BLaER1 treated with 17β-estradiol and CSF1 and Interleukin-3, amounts not matched to agents 10 nM and 100 nM (cell line): ENCODE measurements at regions not wholly inside any gene's neighbourhood (a gene's known extent, or its start where the extent isn't known, plus 50 kb on each side); places are given as distances from the start of the nearest gene placed in this dataset.

Experiments
- H3K27ac ChIP-seq, 11 experiments: shearing (Covaris generic); formaldehyde crosslinking; 2 replicates each; pipeline ENCODE4 v1.8.1; 2022
- H3K27me3 ChIP-seq, 11 experiments: shearing (Covaris generic); formaldehyde crosslinking; 2 replicates each; pipeline ENCODE4 v1.8.1; 2022
- H3K36me3 ChIP-seq, 11 experiments: shearing (Covaris generic); formaldehyde crosslinking; 2 replicates each; pipeline ENCODE4 v1.8.1; 2022
- H3K4me1 ChIP-seq, 10 experiments: shearing (Covaris generic); formaldehyde crosslinking; 2 replicates each; pipeline ENCODE4 v1.8.1; 2022
- H3K4me2 ChIP-seq, 11 experiments: shearing (Covaris generic); formaldehyde crosslinking; 2 replicates each; pipeline ENCODE4 v1.8.1; 2022
- H3K4me3 ChIP-seq, 10 experiments: shearing (Covaris generic); formaldehyde crosslinking; 2 replicates each; pipeline ENCODE4 v1.8.1; 2022
- H3K9ac ChIP-seq, 11 experiments: shearing (Covaris generic); formaldehyde crosslinking; 2 replicates each; pipeline ENCODE4 v1.8.1; 2022
- H3K9me3 ChIP-seq, 11 experiments: shearing (Covaris generic); formaldehyde crosslinking; replicated peaks in 1 of 11; 2 replicates each; pipeline ENCODE4 v1.8.1; 2022
- H4K20me1 ChIP-seq, 11 experiments: shearing (Covaris generic); formaldehyde crosslinking; 2 replicates each; pipeline ENCODE4 v1.8.1; 2022
- Cebpa-rat ChIP-seq, 11 experiments: shearing (Covaris generic); IDR thresholded peaks; 2 replicates each; pipeline ENCODE4 v1.8.1; 2022

GRCh38 chr17:79673517-79673916, 57.2 kb upstream of the ENPP7 start:
- no peak overlapping the region for H3K27ac ChIP-seq
- H3K27me3 ChIP-seq = no peaks in the 10 kb centered on the region; a peak in 1 of 22 replicates
- H3K4me1 ChIP-seq = peaks cover 0 to 31% (median 17%) of the 10 kb centered on the region in 10 experiments; a peak in 12 of 20 replicates
- H4K20me1 ChIP-seq = peaks cover 0 to 3% (median 0%) of the 10 kb centered on the region in 11 experiments; a peak in 1 of 22 replicates
- no peaks in the 10 kb centered on the region; a peak in 1 of 22 replicates for H3K36me3 ChIP-seq
- no peak for TF ChIP-seq Cebpa-rat (IDR thresholded peaks at IDR 0.05)
- H3K4me3 ChIP-seq = no peak overlapping the region
- H3K9me3 ChIP-seq = peaks cover 21 to 30% (median 25%) of the 10 kb centered on the region in 11 experiments
- no peak overlapping the region for H3K4me2 ChIP-seq
- H3K9ac ChIP-seq = no peak overlapping the region

- Histone ChIP-seq H3K27me3 (no peaks in the 10 kb centered on the region), H3K36me3 (no peaks in the 10 kb centered on the region; a peak in 1 of 22 replicates), H3K4me1 (peaks cover 0 to 29% (median 17%) of the 10 kb centered on the region in 10 experiments; a peak in 12 of 20 replicates), H3K9ac (no peak overlapping the region), H3K27ac (no peak overlapping the region), H3K4me3 (no peak overlapping the region), H3K9me3 (peaks cover 21 to 30% (median 25%) of the 10 kb centered on the region in 11 experiments), H4K20me1 (0 out of 22 replicates have a peak, but pooled peaks cover 0 to 4% (median 0%) of the 10 kb centered on the region in 11 experiments), H3K4me2 (no peak overlapping the region)
- TF ChIP-seq Cebpa-rat (IDR thresholded peaks at IDR 0.05) = no peak
Observed at GRCh38 chr17:79672496-79672895, 58.2 kb upstream of the ENPP7 start.

- Histone ChIP-seq H3K9ac (no peak overlapping the region), H3K4me3 (no peak overlapping the region), H3K36me3 (no peaks in the 10 kb centered on the region; a peak in 1 of 22 replicates), H3K4me1 (peaks cover 0 to 17% (median 9%) of the 10 kb centered on the region in 10 experiments; a peak in 11 of 20 replicates), H3K4me2 (peak overlapping the region in 8 of 11 experiments; percentile 4 to 56 (median 40); a peak in 12 of 22 replicates), H4K20me1 (0 out of 22 replicates have a peak, but pooled peaks cover 0 to 4% (median 0%) of the 10 kb centered on the region in 11 experiments), H3K27ac (no peak overlapping the region), H3K9me3 (peaks cover 21 to 30% (median 25%) of the 10 kb centered on the region in 11 experiments), H3K27me3 (no peaks in the 10 kb centered on the region)
- TF ChIP-seq Cebpa-rat (IDR thresholded peaks at IDR 0.05) = no peak
Observed at GRCh38 chr17:79671085-79671694, 59.6 kb upstream of the ENPP7 start.

- H3K27me3 ChIP-seq = peaks cover 0 to under 1% (median 0%) of the 10 kb centered on the region in 11 experiments; a peak in 2 of 22 replicates
- H3K27ac ChIP-seq = no peak overlapping the region
- TF ChIP-seq Cebpa-rat (IDR thresholded peaks at IDR 0.05) = no peak
- H3K4me1 ChIP-seq = peaks cover 0 to 13% (median 9%) of the 10 kb centered on the region in 10 experiments; a peak in 11 of 20 replicates
- H3K4me2 ChIP-seq = peak overlapping the region in 3 of 11 experiments; percentile 44 to 56 (median 46); a peak in 3 of 22 replicates
- no peak overlapping the region for H3K4me3 ChIP-seq
- peaks cover 21 to 30% (median 25%) of the 10 kb centered on the region in 11 experiments for H3K9me3 ChIP-seq
- H4K20me1 ChIP-seq = 0 out of 22 replicates have a peak, but pooled peaks cover 0 to 4% (median 0%) of the 10 kb centered on the region in 11 experiments
- no peak overlapping the region for H3K9ac ChIP-seq
- no peaks in the 10 kb centered on the region; a peak in 1 of 22 replicates for H3K36me3 ChIP-seq
Observed at GRCh38 chr17:79670537-79671084, 59.8 kb upstream of the RBFOX3 start.

GRCh38 chr17:79669861-79670260, 59.0 kb upstream of the RBFOX3 start:
- Histone ChIP-seq H4K20me1 (0 out of 22 replicates have a peak, but pooled peaks cover 0 to 4% (median 0%) of the 10 kb centered on the region in 11 experiments), H3K9me3 (peaks cover 21 to 27% (median 25%) of the 10 kb centered on the region in 11 experiments), H3K4me3 (no peak overlapping the region), H3K9ac (no peak overlapping the region), H3K27ac (no peak overlapping the region), H3K36me3 (no peaks in the 10 kb centered on the region; a peak in 1 of 22 replicates), H3K4me2 (no peak overlapping the region), H3K27me3 (peaks cover 0 to 8% (median 6%) of the 10 kb centered on the region in 11 experiments; a peak in 9 of 22 replicates), H3K4me1 (peaks cover 0 to 13% (median 9%) of the 10 kb centered on the region in 10 experiments; a peak in 11 of 20 replicates)
- no peak for TF ChIP-seq Cebpa-rat (IDR thresholded peaks at IDR 0.05)

- TF ChIP-seq Cebpa-rat (IDR thresholded peaks at IDR 0.05) = no peak
- H3K9ac ChIP-seq = no peak overlapping the region
- H3K27me3 ChIP-seq = peaks cover 0 to 9% (median 6%) of the 10 kb centered on the region in 11 experiments; a peak in 9 of 22 replicates
- 0 out of 22 replicates have a peak, but pooled peaks cover 0 to 4% (median 0%) of the 10 kb centered on the region in 11 experiments for H4K20me1 ChIP-seq
- peaks cover 10 to 14% (median 12%) of the 10 kb centered on the region in 11 experiments for H3K9me3 ChIP-seq
- H3K27ac ChIP-seq = no peak overlapping the region
- no peak overlapping the region for H3K4me2 ChIP-seq
- H3K36me3 ChIP-seq = no peaks in the 10 kb centered on the region; a peak in 1 of 22 replicates
- peaks cover 0 to 13% (median 9%) of the 10 kb centered on the region in 10 experiments; a peak in 11 of 20 replicates for H3K4me1 ChIP-seq
- no peak overlapping the region for H3K4me3 ChIP-seq
Observed at GRCh38 chr17:79668344-79669250, 57.7 kb upstream of the RBFOX3 start.

GRCh38 chr17:79667746-79668145, 56.9 kb upstream of the RBFOX3 start:
- no peak overlapping the region for H3K4me2 ChIP-seq
- H3K9me3 ChIP-seq = peaks cover 2 to 6% (median 4%) of the 10 kb centered on the region in 11 experiments; a peak in 21 of 22 replicates
- no peak overlapping the region for H3K9ac ChIP-seq
- H3K36me3 ChIP-seq = no peaks in the 10 kb centered on the region
- H3K27me3 ChIP-seq = peaks cover 0 to 9% (median 6%) of the 10 kb centered on the region in 11 experiments; a peak in 9 of 22 replicates
- H4K20me1 ChIP-seq = 0 out of 22 replicates have a peak, but pooled peaks cover 0 to 4% (median 0%) of the 10 kb centered on the region in 11 experiments
- H3K4me1 ChIP-seq = peaks cover 0 to 13% (median 9%) of the 10 kb centered on the region in 10 experiments; a peak in 11 of 20 replicates
- TF ChIP-seq Cebpa-rat (IDR thresholded peaks at IDR 0.05) = no peak
- no peak overlapping the region for H3K4me3 ChIP-seq
- H3K27ac ChIP-seq = no peak overlapping the region

- Histone ChIP-seq H4K20me1 (0 out of 22 replicates have a peak, but pooled peaks cover 0 to 4% (median 0%) of the 10 kb centered on the region in 11 experiments), H3K9ac (no peak overlapping the region), H3K36me3 (no peaks in the 10 kb centered on the region), H3K9me3 (peaks cover 0 to 7% (median 3%) of the 10 kb centered on the region in 11 experiments; a peak in 15 of 22 replicates), H3K27ac (no peak overlapping the region), H3K27me3 (peaks cover 0 to 9% (median 6%) of the 10 kb centered on the region in 11 experiments; a peak in 9 of 22 replicates), H3K4me2 (no peak overlapping the region), H3K4me1 (peaks cover 0 to 13% (median 9%) of the 10 kb centered on the region in 10 experiments; a peak in 11 of 20 replicates), H3K4me3 (no peak overlapping the region)
- TF ChIP-seq Cebpa-rat (IDR thresholded peaks at IDR 0.05) = no peak
Observed at GRCh38 chr17:79667121-79667715, 56.4 kb upstream of the RBFOX3 start.
